ENCODE measurements at regions not wholly inside any gene's neighbourhood (a gene's known extent, or its start where the extent isn't known, plus 50 kb on each side); places are given as distances from the start of the nearest gene placed in this dataset.

DNA sequence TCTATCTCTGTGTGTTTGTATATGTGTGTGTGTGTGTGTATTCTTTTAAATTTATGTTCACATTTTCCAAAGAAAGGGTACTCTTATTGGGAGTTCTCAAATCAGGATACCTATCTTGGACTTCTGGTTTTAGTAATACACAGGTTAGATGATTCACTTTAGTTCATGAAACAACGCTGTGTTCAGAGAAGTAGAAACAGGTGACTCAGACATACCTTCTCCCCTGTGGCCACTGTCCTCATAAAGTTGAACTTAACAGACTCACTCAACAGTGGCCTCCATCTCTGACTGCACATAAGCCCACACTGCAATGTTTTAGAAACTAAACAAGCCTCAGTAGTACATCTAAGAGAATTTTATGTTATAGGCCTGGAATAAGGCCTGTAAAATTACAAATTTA lies 566.6 kb upstream of the VRK2 start:
- Histone ChIP-seq H3K36me3 (ENCODE audit: control insufficient read depth in 2 of 2, extremely low read depth in 1 of 2, insufficient read depth in 2 of 2, low read length in 2 of 2) (no peaks in the 10 kb centered on the region), H3K4me2 (ENCODE audit: insufficient read depth, low read length) (no peak overlapping the region), H3K9me1 (replicated peaks; ENCODE audit: control insufficient read depth, extremely low read depth, insufficient read depth, low read length) (no peaks in the 10 kb centered on the region), H4K20me1 (replicated peaks; ENCODE audit: control insufficient read depth, extremely low read depth, insufficient read depth, low read length) (no peaks in the 10 kb centered on the region), H3K4me1 (ENCODE audit: control insufficient read depth, extremely low read depth, insufficient read depth, low read length) (no peaks in the 10 kb centered on the region), H3K4me3 (replicated peaks in 1 of 3; ENCODE audit: insufficient read depth in 1 of 3, low read depth in 1 of 3, low read length in 3 of 3) (no peak overlapping the region), H3K9ac (replicated peaks; ENCODE audit: extremely low read depth, insufficient read depth, low read length) (no peak overlapping the region), H3K27ac (ENCODE audit: insufficient read depth, low read depth, low read length) (no peak overlapping the region), H3K9me3 (replicated peaks; ENCODE audit: control insufficient read depth, insufficient read depth, low read length) (no peaks in the 10 kb centered on the region), H3K27me3 (ENCODE audit: control insufficient read depth in 2 of 2, insufficient read depth in 2 of 2, low read length in 2 of 2) (no peaks in the 10 kb centered on the region), H2AFZ (ENCODE audit: low read depth, low read length) (no peak overlapping the region), H3K79me2 (ENCODE audit: control insufficient read depth, insufficient read depth, low read length) (no peaks in the 10 kb centered on the region)
- FAIRE-seq = no peak
- TF ChIP-seq EZH2 (IDR thresholded peaks at IDR 0.05; ENCODE audit: borderline replicate concordance, low read depth, low read length, severe bottlenecking) = no peak
- TF ChIP-seq JUN (IDR thresholded peaks at IDR 0.05; ENCODE audit: borderline replicate concordance, insufficient read depth, insufficient read length, low read depth) = no peak
- TF ChIP-seq FOS (IDR thresholded peaks at IDR 0.05; ENCODE audit: borderline replicate concordance, insufficient read depth, low read length) = no peak
- TF ChIP-seq, protein P1, sequence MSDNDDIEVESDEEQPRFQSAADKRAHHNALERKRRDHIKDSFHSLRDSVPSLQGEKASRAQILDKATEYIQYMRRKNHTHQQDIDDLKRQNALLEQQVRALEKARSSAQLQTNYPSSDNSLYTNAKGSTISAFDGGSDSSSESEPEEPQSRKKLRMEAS (IDR thresholded peaks at IDR 0.05; ENCODE audit: insufficient read depth, insufficient read length) = no peak
- no peak for TF ChIP-seq POLR2A (IDR thresholded peaks at IDR 0.05; ENCODE audit: low read depth, low read length)
- TF ChIP-seq POLR2AphosphoS5 (IDR thresholded peaks at IDR 0.05; ENCODE audit: insufficient read depth, low read depth, low read length) = no peak
- no peak for TF ChIP-seq MYC (IDR thresholded peaks at IDR 0.05; ENCODE audit: low read depth, low read length)
- no peak for TF ChIP-seq CTCF (IDR thresholded peaks at IDR 0.05; ENCODE audit: extremely low read depth in 1 of 2, insufficient read depth in 1 of 2, low read depth in 1 of 2, low read length in 2 of 2)
- no peak for TF ChIP-seq GATA2 (IDR thresholded peaks at IDR 0.05; ENCODE audit: insufficient read depth, insufficient read length, low read depth, low read length)
- CTCF ChIA-PET = no interaction called here
- intact Hi-C loops (cut with micrococcal nuclease) = no loop called here
- DNase-seq (ENCODE audit: low read depth, low spot score) = no peak
- BruUV-seq (replicated peaks) = no TSS peak
- POLR2A ChIA-PET = no interaction called here
- dilution Hi-C loops (cut with MboI; ENCODE audit: extremely low pct_ligation_motif_present, low sequenced_read_pairs) = no loop called here

Data from endothelial cell of umbilical vein (primary cell).